ENCODE measurements at regions not wholly inside any gene's neighbourhood (a gene's known extent, or its start where the extent isn't known, plus 50 kb on each side); places are given as distances from the start of the nearest gene placed in this dataset.
"Not testable (repeated sequence)": the region's sequence is repeated elsewhere in the genome, so short reads cannot be mapped to it uniquely, and the experiment has no call there.

GRCh38 chr13:44651724-44652123, 75.6 kb upstream of the TSC22D1 start:
- DNase-seq, result no peak

GRCh38 chr13:44651209-44651608, 75.1 kb upstream of the TSC22D1 start:
- no peak for DNase-seq

GRCh38 chr13:44649834-44650233, 73.7 kb upstream of the TSC22D1 start:
- DNase-seq, result no peak

- no peak for DNase-seq
These were observed 72.9 kb upstream of the TSC22D1 start for GRCh38 chr13:44649104-44649428.

- no peak for DNase-seq
These were observed 72.4 kb upstream of the TSC22D1 start for GRCh38 chr13:44648392-44649103.

DNA sequence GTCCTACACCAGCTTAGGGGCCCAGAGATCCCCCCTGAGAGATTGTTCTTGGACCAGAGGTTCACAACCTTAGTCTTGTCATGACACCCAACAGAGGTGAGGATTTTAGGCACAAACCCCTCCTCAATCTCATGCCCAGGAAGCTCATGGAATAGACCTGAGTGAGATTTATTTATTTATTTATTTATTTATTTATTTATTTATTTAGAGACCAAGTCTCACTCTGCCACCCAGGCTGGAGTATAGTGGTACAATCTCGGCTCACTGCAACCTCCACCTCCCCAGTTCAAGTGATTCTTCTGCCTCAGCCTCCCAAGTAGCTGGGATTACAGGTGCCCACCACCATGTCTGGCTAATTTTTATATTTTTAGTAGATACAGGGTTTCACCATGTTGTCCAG, 71.4 kb upstream of the TSC22D1 start:
- not testable (repeated sequence) for DNase-seq

GRCh38 chr13:44646044-44646443, 69.9 kb upstream of the TSC22D1 start:
- DNase-seq, result no peak

DNA sequence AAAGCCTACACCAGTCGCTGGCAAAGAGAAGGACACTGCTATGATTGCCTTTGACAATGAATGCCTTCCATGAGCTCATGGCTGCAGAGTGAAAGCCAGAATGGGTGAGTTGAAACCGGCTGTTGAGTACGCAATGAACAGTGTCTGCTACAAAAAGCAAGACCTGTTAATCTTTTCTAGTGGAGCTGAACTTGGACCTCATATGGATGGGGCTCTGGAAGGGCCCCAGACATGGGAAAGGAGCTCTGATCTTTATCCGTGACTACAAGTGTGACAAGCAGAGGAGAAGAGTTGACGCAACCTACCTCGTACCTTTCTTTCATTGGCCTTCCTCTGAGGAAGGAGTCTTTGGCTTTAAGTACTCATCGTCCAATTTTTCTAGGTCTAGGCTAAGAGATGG, 67.1 kb upstream of the TSC22D1 start:
- no peak for DNase-seq

DNA sequence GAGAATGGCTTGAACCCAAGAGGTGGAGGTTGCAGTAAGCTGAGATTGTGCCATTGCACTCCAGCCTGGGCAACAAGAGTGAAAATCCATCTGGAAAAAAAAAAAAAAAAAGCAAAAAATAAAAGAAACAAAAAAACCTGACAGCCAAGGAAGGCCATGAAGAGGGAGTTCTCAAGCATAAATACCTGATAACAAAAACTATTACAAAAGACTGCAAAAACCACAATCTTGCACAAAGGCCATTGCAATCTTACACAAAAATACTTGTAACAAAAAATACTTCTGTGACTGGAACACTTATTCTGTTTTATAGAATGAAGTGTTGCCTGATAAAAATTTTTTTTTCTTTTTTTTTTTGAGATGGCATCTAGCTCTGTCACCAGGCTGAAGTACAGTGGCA, 61.5 kb upstream of the TSC22D1 start:
- DNase-seq, result no peak

GRCh38 chr13:44629465-44630183, 53.5 kb upstream of the TSC22D1 start:
- DNase-seq, result peak; percentile 85

DNA sequence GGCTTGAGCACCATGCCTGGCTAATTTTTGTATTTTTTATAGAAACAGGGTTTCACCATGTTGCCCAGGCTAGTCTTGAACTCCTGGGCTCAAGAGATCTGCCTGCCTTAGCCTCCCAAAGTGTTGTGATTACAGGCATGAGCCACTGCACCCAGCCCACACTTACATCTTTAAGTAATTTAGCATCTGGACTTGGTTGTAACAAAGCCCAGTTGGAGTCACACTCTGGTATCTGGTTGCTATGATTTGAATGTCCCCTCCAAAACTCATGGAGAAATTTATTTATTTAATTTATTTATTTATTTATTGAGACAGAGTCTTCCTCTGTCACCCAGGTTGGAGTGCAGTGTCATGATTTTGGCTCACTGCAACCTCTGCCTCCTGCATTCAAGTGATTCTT, 52.7 kb upstream of the TSC22D1 start:
- peak; percentile 40 for DNase-seq

DNA sequence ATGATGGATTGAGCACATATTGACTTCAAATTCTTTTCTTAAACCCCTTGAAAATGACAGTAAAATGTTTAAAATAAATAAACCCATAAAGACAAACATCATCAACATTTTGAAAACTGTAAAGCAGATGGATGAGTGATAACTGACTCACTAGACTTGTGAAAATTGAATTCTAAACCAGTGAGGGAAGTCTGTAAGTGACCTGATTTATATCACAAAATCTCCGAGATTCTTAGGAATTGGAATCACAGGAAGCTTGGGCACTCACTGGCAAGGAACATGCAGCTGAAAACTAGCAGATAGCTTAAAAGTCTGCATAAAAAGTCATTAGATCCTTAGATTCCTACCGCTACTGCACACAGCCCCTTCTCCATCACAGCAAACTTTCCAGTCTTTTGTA, 51.3 kb upstream of the TSC22D1 start:
- DNase-seq, result peak; percentile 84

GRCh38 chr13:44626176-44626575, 50.0 kb upstream of the TSC22D1 start:
- no peak for DNase-seq
